ENCODE measurements at regions not wholly inside any gene's neighbourhood (a gene's known extent, or its start where the extent isn't known, plus 50 kb on each side); places are given as distances from the start of the nearest gene placed in this dataset.

GRCh38 chr6:80457439-80457933 is 351.0 kb downstream of the BCKDHB start:
- DNase-seq = no peak
- Mint-ChIP-seq H3K27me3 (no peaks in the 10 kb centered on the region), H3K36me3 (peaks cover 0 to 3% (median 0%) of the 10 kb centered on the region in 3 donors), H3K27ac (no peak overlapping the region), H3K4me3 (no peak overlapping the region), H3K4me1 (peaks cover 0 to 24% (median 15%) of the 10 kb centered on the region in 3 donors), H3K9me3 (no peaks in the 10 kb centered on the region)
- Histone ChIP-seq H3K36me3 (ENCODE audit: insufficient read depth, low read length) (no peaks in the 10 kb centered on the region), H3K27me3 (ENCODE audit: insufficient read depth, low read length, poor library complexity, severe bottlenecking) (no peaks in the 10 kb centered on the region), H3K9me3 (ENCODE audit: low read length) (no peaks in the 10 kb centered on the region), H3K4me1 (ENCODE audit: insufficient read depth, low read length) (no peaks in the 10 kb centered on the region), H3K4me3 (ENCODE audit: low read length) (no peak overlapping the region), H3K27ac (ENCODE audit: low read depth, low read length) (no peak overlapping the region)
- ChIA-PET CTCF (interaction anchor here (0.6 kb wide), 1 partner anchor 1165 kb away, joined by 3 read pairs; no protein-coding TSS in a partner anchor), POLR2A (no interaction called here)

GRCh38 chr6:80456724-80457438 is 350.4 kb downstream of the BCKDHB start:
- no peaks in the 10 kb centered on the region for H3K4me1 ChIP-seq (ENCODE audit: insufficient read depth, low read length)
- CTCF ChIA-PET = interaction anchor here (0.6 kb wide), 1 partner anchor 1164 kb away, joined by 3 read pairs; no protein-coding TSS in a partner anchor
- Mint-ChIP-seq H3K27me3 (no peaks in the 10 kb centered on the region), H3K36me3 (peaks cover 0 to 3% (median 0%) of the 10 kb centered on the region in 3 donors), H3K4me1 (peaks cover 0 to 24% (median 15%) of the 10 kb centered on the region in 3 donors), H3K4me3 (no peak overlapping the region), H3K27ac (peak overlapping the region in 3 of 8 donors; percentile 15 to 33 (median 17)), H3K9me3 (no peaks in the 10 kb centered on the region)
- H3K27me3 ChIP-seq (ENCODE audit: insufficient read depth, low read length, poor library complexity, severe bottlenecking) = no peaks in the 10 kb centered on the region
- DNase-seq = no peak
- no peaks in the 10 kb centered on the region for H3K36me3 ChIP-seq (ENCODE audit: insufficient read depth, low read length)
- H3K4me3 ChIP-seq (ENCODE audit: low read length) = no peak overlapping the region
- no peak overlapping the region for H3K27ac ChIP-seq (ENCODE audit: low read depth, low read length)
- no peaks in the 10 kb centered on the region for H3K9me3 ChIP-seq (ENCODE audit: low read length)
- POLR2A ChIA-PET = no interaction called here

GRCh38 chr6:80454661-80455365 is 348.3 kb downstream of the BCKDHB start:
- Mint-ChIP-seq H3K9me3 (no peaks in the 10 kb centered on the region), H3K4me1 (peaks cover 0 to 24% (median 15%) of the 10 kb centered on the region in 3 donors), H3K36me3 (no peaks in the 10 kb centered on the region), H3K4me3 (peak overlapping the region in 4 of 7 donors; percentile 15 to 74 (median 36)), H3K27me3 (no peaks in the 10 kb centered on the region), H3K27ac (peak overlapping the region in 5 of 8 donors; percentile 40 to 72 (median 64))
- Histone ChIP-seq H3K9me3 (ENCODE audit: low read length) (no peaks in the 10 kb centered on the region), H3K27me3 (ENCODE audit: insufficient read depth, low read length, poor library complexity, severe bottlenecking) (no peaks in the 10 kb centered on the region), H3K4me1 (ENCODE audit: insufficient read depth, low read length) (no peaks in the 10 kb centered on the region), H3K27ac (ENCODE audit: low read depth, low read length) (no peak overlapping the region), H3K4me3 (ENCODE audit: low read length) (no peak overlapping the region), H3K36me3 (ENCODE audit: insufficient read depth, low read length) (no peaks in the 10 kb centered on the region)
- ChIA-PET CTCF (no interaction called here), POLR2A (no interaction called here)
- DNase-seq = no peak

GRCh38 chr6:80454197-80454596 is 347.7 kb downstream of the BCKDHB start:
- Histone ChIP-seq H3K27ac (ENCODE audit: low read depth, low read length) (no peak overlapping the region), H3K4me3 (ENCODE audit: low read length) (no peak overlapping the region), H3K9me3 (ENCODE audit: low read length) (no peaks in the 10 kb centered on the region), H3K36me3 (ENCODE audit: insufficient read depth, low read length) (no peaks in the 10 kb centered on the region), H3K27me3 (ENCODE audit: insufficient read depth, low read length, poor library complexity, severe bottlenecking) (no peaks in the 10 kb centered on the region), H3K4me1 (ENCODE audit: insufficient read depth, low read length) (no peaks in the 10 kb centered on the region)
- peak in 2 of 5 donors; percentile 2 to 25 for DNase-seq
- Mint-ChIP-seq H3K27me3 (no peaks in the 10 kb centered on the region), H3K9me3 (no peaks in the 10 kb centered on the region), H3K27ac (peak overlapping the region in 6 of 8 donors; percentile 4 to 72 (median 56)), H3K36me3 (no peaks in the 10 kb centered on the region), H3K4me1 (peaks cover 0 to 24% (median 15%) of the 10 kb centered on the region in 3 donors), H3K4me3 (peak overlapping the region in 5 of 7 donors; percentile 20 to 74 (median 33))
- POLR2A ChIA-PET = no interaction called here
- CTCF ChIA-PET = no interaction called here

- ChIA-PET CTCF (no interaction called here), POLR2A (no interaction called here)
- Mint-ChIP-seq H3K36me3 (peaks cover 0 to 11% (median 0%) of the 10 kb centered on the region in 3 donors), H3K9me3 (no peaks in the 10 kb centered on the region), H3K4me1 (peaks cover 0 to 14% (median 8%) of the 10 kb centered on the region in 3 donors), H3K4me3 (no peak overlapping the region), H3K27me3 (no peaks in the 10 kb centered on the region), H3K27ac (no peak overlapping the region)
- Histone ChIP-seq H3K27me3 (ENCODE audit: insufficient read depth, low read length, poor library complexity, severe bottlenecking) (no peaks in the 10 kb centered on the region), H3K9me3 (ENCODE audit: low read length) (no peaks in the 10 kb centered on the region), H3K4me3 (ENCODE audit: low read length) (no peak overlapping the region), H3K36me3 (ENCODE audit: insufficient read depth, low read length) (no peaks in the 10 kb centered on the region), H3K27ac (ENCODE audit: low read depth, low read length) (no peak overlapping the region), H3K4me1 (ENCODE audit: insufficient read depth, low read length) (no peaks in the 10 kb centered on the region)
- no peak for DNase-seq
These were observed 343.3 kb downstream of the BCKDHB start for GRCh38 chr6:80449726-80450125.

GRCh38 chr6:80446454-80447045 is 340.1 kb downstream of the BCKDHB start:
- no peak overlapping the region for H3K4me3 Mint-ChIP-seq
- peaks cover 0 to 2% (median 0%) of the 10 kb centered on the region in 5 donors for H3K9me3 Mint-ChIP-seq
- H3K36me3 ChIP-seq (ENCODE audit: insufficient read depth, low read length) = no peaks in the 10 kb centered on the region
- DNase-seq = no peak
- no peaks in the 10 kb centered on the region for H3K4me1 ChIP-seq (ENCODE audit: insufficient read depth, low read length)
- no peak overlapping the region for H3K4me3 ChIP-seq (ENCODE audit: low read length)
- POLR2A ChIA-PET = no interaction called here
- H3K27me3 ChIP-seq (ENCODE audit: insufficient read depth, low read length, poor library complexity, severe bottlenecking) = no peaks in the 10 kb centered on the region
- H3K27ac ChIP-seq (ENCODE audit: low read depth, low read length) = no peak overlapping the region
- no peaks in the 10 kb centered on the region for H3K27me3 Mint-ChIP-seq
- no peaks in the 10 kb centered on the region for H3K4me1 Mint-ChIP-seq
- CTCF ChIA-PET = no interaction called here
- H3K36me3 Mint-ChIP-seq = peaks cover 0 to 11% (median 0%) of the 10 kb centered on the region in 3 donors
- no peaks in the 10 kb centered on the region for H3K9me3 ChIP-seq (ENCODE audit: low read length)
- H3K27ac Mint-ChIP-seq = no peak overlapping the region

GRCh38 chr6:80445751-80446150 is 339.3 kb downstream of the BCKDHB start:
- H3K4me1 ChIP-seq (ENCODE audit: insufficient read depth, low read length) = no peaks in the 10 kb centered on the region
- H3K4me1 Mint-ChIP-seq = no peaks in the 10 kb centered on the region
- POLR2A ChIA-PET = no interaction called here

GRCh38 chr6:80442366-80442765 is 335.9 kb downstream of the BCKDHB start:
- H3K4me1 Mint-ChIP-seq = no peaks in the 10 kb centered on the region
- no peaks in the 10 kb centered on the region for H3K27me3 Mint-ChIP-seq
- ChIA-PET CTCF (no interaction called here), POLR2A (no interaction called here)
- no peaks in the 10 kb centered on the region for H3K27me3 ChIP-seq (ENCODE audit: insufficient read depth, low read length, poor library complexity, severe bottlenecking)
- peaks cover 0 to 2% (median 0%) of the 10 kb centered on the region in 5 donors for H3K9me3 Mint-ChIP-seq
- no peaks in the 10 kb centered on the region for H3K9me3 ChIP-seq (ENCODE audit: low read length)
- H3K4me1 ChIP-seq (ENCODE audit: insufficient read depth, low read length) = no peaks in the 10 kb centered on the region
- no peak overlapping the region for H3K27ac Mint-ChIP-seq
- peaks cover 0 to 19% (median 0%) of the 10 kb centered on the region in 3 donors for H3K36me3 Mint-ChIP-seq
- H3K36me3 ChIP-seq (ENCODE audit: insufficient read depth, low read length) = no peaks in the 10 kb centered on the region
- no peak overlapping the region for H3K4me3 ChIP-seq (ENCODE audit: low read length)
- no peak overlapping the region for H3K4me3 Mint-ChIP-seq
- H3K27ac ChIP-seq (ENCODE audit: low read depth, low read length) = no peak overlapping the region
- no peak for DNase-seq

More at GRCh38 chr6:80445751-80446150, 339.3 kb downstream of the BCKDHB start:
- Histone ChIP-seq H3K9me3 (ENCODE audit: low read length) (no peaks in the 10 kb centered on the region), H3K27ac (ENCODE audit: low read depth, low read length) (no peak overlapping the region), H3K36me3 (ENCODE audit: insufficient read depth, low read length) (no peaks in the 10 kb centered on the region), H3K27me3 (ENCODE audit: insufficient read depth, low read length, poor library complexity, severe bottlenecking) (no peaks in the 10 kb centered on the region), H3K4me3 (ENCODE audit: low read length) (no peak overlapping the region)
- Mint-ChIP-seq H3K27me3 (no peaks in the 10 kb centered on the region), H3K36me3 (peaks cover 0 to 11% (median 0%) of the 10 kb centered on the region in 3 donors), H3K27ac (no peak overlapping the region), H3K4me3 (no peak overlapping the region), H3K9me3 (peaks cover 0 to 2% (median 0%) of the 10 kb centered on the region in 5 donors)
- DNase-seq = no peak
- CTCF ChIA-PET = no interaction called here

Measured in CD8-positive, alpha-beta memory T cell (primary cell).